OCI-LY3 (cell line): ENCODE measurements at regions not wholly inside any gene's neighbourhood (a gene's known extent, or its start where the extent isn't known, plus 50 kb on each side); places are given as distances from the start of the nearest gene placed in this dataset.

Experiments
- CTCF ChIP-seq: fragments of 200-600, 300-600 bp; sonication (generic); IDR thresholded peaks from 2 replicates; pipeline ENCODE4 v1.5.1; 2014; ENCODE audit warnings: antibody characterized with exemption, low read length, low read depth
- EZH2phosphoT487 ChIP-seq: fragments of 200-600 bp; shearing (Covaris generic); IDR thresholded peaks from 2 replicates; pipeline ENCODE4 v1.6.1; 2018; ENCODE audit warnings: antibody characterized with exemption, mixed run types, low read depth

DNA sequence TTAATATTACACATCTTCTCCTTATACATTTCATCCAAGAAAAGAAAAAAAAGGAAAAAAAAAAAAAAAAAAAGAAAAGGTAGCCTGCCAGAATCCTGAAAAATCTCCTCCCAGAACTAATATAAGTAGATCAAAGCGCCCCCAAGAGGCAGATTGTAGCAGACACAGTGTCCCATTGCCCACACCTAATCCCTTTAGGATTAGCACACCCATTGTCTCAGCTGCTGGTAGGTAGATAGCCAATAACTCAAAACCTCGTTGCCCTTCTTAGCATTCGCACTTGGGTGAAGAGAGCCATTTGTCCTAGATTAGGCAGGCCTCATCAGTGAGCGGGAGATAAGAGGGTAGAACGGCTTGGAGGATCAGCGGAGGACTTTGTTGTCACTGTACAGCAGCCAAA lies 100.2 kb upstream of the SORCS1 start:
- peak; percentile 18; the same call in 1 of the 2 replicates for TF ChIP-seq CTCF
- no peak for TF ChIP-seq EZH2phosphoT487
